Heart left ventricle (tissue), 16 donors: ENCODE measurements at regions not wholly inside any gene's neighbourhood (a gene's known extent, or its start where the extent isn't known, plus 50 kb on each side); places are given as distances from the start of the nearest gene placed in this dataset.

Experiments used
- ATAC-seq, 4 donors: fragments of 200-7000 bp; cut with Tn5 transposase; one replicate each; pipeline ENCODE4 v1.9.1; 2020 to 2022; ENCODE audit warnings: moderate library complexity in 4 of 4, mild to moderate bottlenecking in 3 of 4, moderate number of reproducible peaks in 1 of 4
- DNase-seq, 5 donors: peaks; one replicate each; pipeline ENCODE4 v3.0.0-alpha.2; 2020
- H3K27ac ChIP-seq, 12 donors: fragments of 200-600 bp; sonication (generic) in 4 of 12; one replicate each; pipeline versions ENCODE4 v1.5.0 to v1.8.0; 2016 to 2022; ENCODE audit warnings: mild to moderate bottlenecking in 2 of 12
- H3K27me3 ChIP-seq, 9 donors: fragments of 200-600 bp; sonication (generic) in 2 of 9; one replicate each; pipeline versions ENCODE4 v1.5.1 to v1.8.0; 2016 to 2022; ENCODE audit warnings: mild to moderate bottlenecking in 3 of 9
- H3K36me3 ChIP-seq, 9 donors: fragments of 200-600 bp; sonication (generic) in 2 of 9; one replicate each; pipeline versions ENCODE4 v1.5.0 to v1.8.0; 2018 to 2022; ENCODE audit warnings: mild to moderate bottlenecking in 2 of 9
- H3K4me1 ChIP-seq, 12 donors: fragments of 200-600 bp; sonication (generic) in 4 of 12; one replicate each; pipeline versions ENCODE4 v1.5.0 to v1.8.0; 2016 to 2022; ENCODE audit warnings: mild to moderate bottlenecking in 3 of 12
- H3K4me3 ChIP-seq, 12 donors: fragments of 200-600 bp; sonication (generic) in 4 of 12; one replicate each; pipeline versions ENCODE4 v1.5.0 to v1.8.0; 2017 to 2022; ENCODE audit warnings: mild to moderate bottlenecking in 9 of 12, moderate library complexity in 4 of 12
- H3K9me3 ChIP-seq, 12 donors: fragments of 200-600 bp; sonication (generic) in 4 of 12; one replicate each; pipeline versions ENCODE4 v1.5.0 to v1.8.0; 2016 to 2022; ENCODE audit warnings: mild to moderate bottlenecking in 1 of 12
- CTCF ChIP-seq, 12 donors: fragments of 200-600 bp; sonication (generic) in 4 of 12; IDR thresholded peaks; one replicate each; pipeline versions ENCODE4 v1.5.0 to v1.8.0; 2018 to 2022; ENCODE audit warnings: antibody characterized with exemption in 12 of 12, mild to moderate bottlenecking in 5 of 12
- POLR2A ChIP-seq, 2 donors: fragments of 450-650 bp; IDR thresholded peaks; one replicate each; pipeline ENCODE4 v1.6.1; 2017; ENCODE audit warnings: antibody characterized with exemption in 2 of 2, mild to moderate bottlenecking in 2 of 2, moderate library complexity in 2 of 2
- WGBS, 4 donors: extraction: QIAGEN DNeasy Blood & Tissue Kit in 2 of 4; methylation state at CpG; one replicate each; pipeline versions ENCODE4 v1.1.5 to v1.1.7; 2013 to 2018; 5-methylcytosine and 5-hydroxymethylcytosine counted together
- intact Hi-C, 10 donors: fragments of 100-400 bp; cut with DNase I; formaldehyde crosslinking; loops; one replicate each; pipeline versions ENCODE4 v1.11.1 to v1.14.2; 2022
- donor health status: ischemic (EF 13 %, LVEDD 7.1; RV severe dilation, severe dysfunction).
- donor health status: healthy with polysubstance abuse.
- donor health status: DM: no; HTN: yes; CAD: no.
- donor health status: DM: no; HTN: no; CAD: no.
- donor health status: ischemic (EF 25% LVEDD 6.9; RV normal size, moderate dysfunction).
- donor health status: ischemic (EF 25% LVEDD 5.7; RV mildly dilated, moderate dysfunction).
- donor health status: healthy.
- donor health status: DM: yes; HTN: yes; CAD: no.
- donor health status: ischemic (EF 35%, LVEDD 5.7; RV mildly dilated, moderate dysfunction).
- donor health status: nonischemic (EF 11% LVEDD 7.7; RV severe dilation, severe dysfunction).
- donor health status: DM: yes; HTN: yes; CAD: no.
- donor health status: PGD.
- donor health status: ischemic (EF 29% LVEDD 5.4; RV normal size, mild dysfunction).
- donor health status: nonischemic (EF 23%, LVEDD 6.1; RV moderate dilation, normal function).

- Histone ChIP-seq H3K27me3 (no peaks in the 10 kb centered on the region), H3K36me3 (no peaks in the 10 kb centered on the region), H3K27ac (no peak overlapping the region), H3K4me3 (no peak overlapping the region), H3K4me1 (no peaks in the 10 kb centered on the region), H3K9me3 (no peaks in the 10 kb centered on the region)
- intact Hi-C loops = no loop called here
- TF ChIP-seq CTCF (IDR thresholded peaks at IDR 0.05) (no peak), POLR2A (IDR thresholded peaks at IDR 0.05) (no peak)
- ATAC-seq (no peak), DNase-seq (no peak)
- WGBS, 4 donors = 76 to 100% (median 94%) methylated on average over 1 of the region's 1 CpG
These were observed 83.8 kb upstream of the CLEC14A start for GRCh38 chr14:38339696-38340095.

GRCh38 chr14:38336298-38336697, 80.4 kb upstream of the CLEC14A start:
- H3K27me3 ChIP-seq = no peaks in the 10 kb centered on the region
- TF ChIP-seq CTCF (IDR thresholded peaks at IDR 0.05) (no peak), POLR2A (IDR thresholded peaks at IDR 0.05) (no peak)
- ATAC-seq = no peak
- intact Hi-C loops = no loop called here
- H3K27ac ChIP-seq = no peak overlapping the region
- DNase-seq = no peak
- H3K4me3 ChIP-seq = no peak overlapping the region
- H3K4me1 ChIP-seq = no peaks in the 10 kb centered on the region
- H3K36me3 ChIP-seq = no peaks in the 10 kb centered on the region
- H3K9me3 ChIP-seq = no peaks in the 10 kb centered on the region

GRCh38 chr14:38330275-38330674, 74.4 kb upstream of the CLEC14A start:
- H3K27me3 ChIP-seq = no peaks in the 10 kb centered on the region
- ATAC-seq (no peak), DNase-seq (no peak)
- intact Hi-C loops = no loop called here
- TF ChIP-seq POLR2A (IDR thresholded peaks at IDR 0.05) (no peak), CTCF (IDR thresholded peaks at IDR 0.05) (no peak)
- no peaks in the 10 kb centered on the region for H3K4me1 ChIP-seq
- no peaks in the 10 kb centered on the region for H3K36me3 ChIP-seq
- H3K27ac ChIP-seq = no peak overlapping the region
- WGBS, 4 donors = 41 to 90% (median 66%) methylated on average over 2 of the region's 2 CpGs
- H3K4me3 ChIP-seq = no peak overlapping the region
- no peaks in the 10 kb centered on the region for H3K9me3 ChIP-seq

- intact Hi-C loops = no loop called here
- Histone ChIP-seq H3K27ac (no peak overlapping the region), H3K27me3 (no peaks in the 10 kb centered on the region), H3K9me3 (peaks cover 0 to 3% (median 0%) of the 10 kb centered on the region in 12 donors), H3K4me3 (no peak overlapping the region), H3K4me1 (no peaks in the 10 kb centered on the region), H3K36me3 (no peaks in the 10 kb centered on the region)
- WGBS, 4 donors = 85 to 96% (median 91%) methylated on average over 1 of the region's 1 CpG
- no peak for ATAC-seq
- no peak for DNase-seq
- TF ChIP-seq CTCF (IDR thresholded peaks at IDR 0.05) (no peak), POLR2A (IDR thresholded peaks at IDR 0.05) (no peak)
These were observed 73.4 kb upstream of the CLEC14A start for GRCh38 chr14:38329246-38329645.
